Natural killer cell (primary cell): ENCODE measurements at regions not wholly inside any gene's neighbourhood (a gene's known extent, or its start where the extent isn't known, plus 50 kb on each side); places are given as distances from the start of the nearest gene placed in this dataset.

Experiments used
- ATAC-seq, 3 donors: fragments of 150-1000 bp in 2 of 3; fragments of 200-7000 bp in 1 of 3; cut with Tn5 transposase; 1 replicate in 1 of 3; 2 replicates in 2 of 3; pipeline ENCODE4 v1.10.0; 2021; ENCODE audit warnings: mild to moderate bottlenecking in 2 of 3, moderate library complexity in 2 of 3
- DNase-seq, 2 donors: peaks; one replicate each; pipeline versions ENCODE4 v3.0.0 to v3.0.0-alpha.2; 2013 to 2021; ENCODE audit warnings: mixed read lengths in 1 of 2
- H3K27ac ChIP-seq: one replicate; pipeline ENCODE4 v1.5.1; 2013; ENCODE audit warnings: mild to moderate bottlenecking, low read length
- H3K27me3 ChIP-seq: one replicate; pipeline ENCODE4 v1.6.1; 2013; ENCODE audit warnings: low read length; ENCODE audit not compliant: control insufficient read depth, insufficient read depth
- H3K36me3 ChIP-seq: one replicate; pipeline ENCODE4 v1.6.1; 2013; ENCODE audit warnings: low read length; ENCODE audit not compliant: control insufficient read depth, insufficient read depth
- H3K4me1 ChIP-seq: one replicate; pipeline ENCODE4 v1.6.1; 2013; ENCODE audit warnings: low read length; ENCODE audit not compliant: control insufficient read depth, insufficient read depth
- H3K4me3 ChIP-seq: one replicate; pipeline ENCODE4 v1.5.1; 2013; ENCODE audit warnings: low read length
- H3K9me3 ChIP-seq: one replicate; pipeline ENCODE4 v1.6.1; 2013; ENCODE audit warnings: low read length; ENCODE audit not compliant: control insufficient read depth, insufficient read depth
- H3K27ac Mint-ChIP-seq, 2 donors: one replicate each; pipeline ENCODE4 v1.8.0; 2022; ENCODE audit warnings: mild to moderate bottlenecking in 2 of 2, mixed read lengths in 2 of 2, moderate library complexity in 1 of 2
- H3K27me3 Mint-ChIP-seq, 2 donors: one replicate each; pipeline ENCODE4 v1.8.0; 2022; ENCODE audit warnings: low read depth in 2 of 2, mixed read lengths in 2 of 2
- H3K36me3 Mint-ChIP-seq: one replicate; pipeline ENCODE4 v1.8.0; 2022; ENCODE audit warnings: mixed read lengths
- H3K4me1 Mint-ChIP-seq, 2 donors: one replicate each; pipeline ENCODE4 v1.8.0; 2022; ENCODE audit warnings: mixed read lengths in 2 of 2
- H3K4me3 Mint-ChIP-seq: one replicate; pipeline ENCODE4 v1.8.0; 2022; ENCODE audit warnings: mild to moderate bottlenecking, moderate library complexity, mixed read lengths
- H3K9me3 Mint-ChIP-seq, 2 donors: one replicate each; pipeline ENCODE4 v1.8.0; 2022; ENCODE audit warnings: mixed read lengths in 2 of 2
- WGBS: methylation state at CpG from one replicate; pipeline ENCODE4 v1.1.7; 2013; ENCODE audit warnings: missing lambda C conversion rate; ENCODE audit not compliant: insufficient coverage; 5-methylcytosine and 5-hydroxymethylcytosine counted together
- intact Hi-C: fragments of 100-400 bp; cut with micrococcal nuclease; formaldehyde crosslinking; loops from one replicate; pipeline ENCODE4 v1.14.2; 2022
- TF ChIP-seq, protein P1 (sequence below): fragments of 200-600 bp; IDR thresholded peaks from one replicate; pipeline ENCODE4 v1.8.0; 2022; ENCODE audit warnings: antibody characterized with exemption

GRCh38 chr20:40589581-40589980 is 99.5 kb downstream of the MAFB start:
- H3K27ac Mint-ChIP-seq, result no peak overlapping the region
- ATAC-seq (no peak), DNase-seq (no peak)
- 83% methylated on average over 1 of the region's 2 CpGs for WGBS
- Histone ChIP-seq H3K4me3 (no peak overlapping the region), H3K27me3 (no peaks in the 10 kb centered on the region), H3K36me3 (no peaks in the 10 kb centered on the region), H3K9me3 (no peaks in the 10 kb centered on the region), H3K27ac (no peak overlapping the region), H3K4me1 (no peaks in the 10 kb centered on the region)
- TF ChIP-seq, protein P1, sequence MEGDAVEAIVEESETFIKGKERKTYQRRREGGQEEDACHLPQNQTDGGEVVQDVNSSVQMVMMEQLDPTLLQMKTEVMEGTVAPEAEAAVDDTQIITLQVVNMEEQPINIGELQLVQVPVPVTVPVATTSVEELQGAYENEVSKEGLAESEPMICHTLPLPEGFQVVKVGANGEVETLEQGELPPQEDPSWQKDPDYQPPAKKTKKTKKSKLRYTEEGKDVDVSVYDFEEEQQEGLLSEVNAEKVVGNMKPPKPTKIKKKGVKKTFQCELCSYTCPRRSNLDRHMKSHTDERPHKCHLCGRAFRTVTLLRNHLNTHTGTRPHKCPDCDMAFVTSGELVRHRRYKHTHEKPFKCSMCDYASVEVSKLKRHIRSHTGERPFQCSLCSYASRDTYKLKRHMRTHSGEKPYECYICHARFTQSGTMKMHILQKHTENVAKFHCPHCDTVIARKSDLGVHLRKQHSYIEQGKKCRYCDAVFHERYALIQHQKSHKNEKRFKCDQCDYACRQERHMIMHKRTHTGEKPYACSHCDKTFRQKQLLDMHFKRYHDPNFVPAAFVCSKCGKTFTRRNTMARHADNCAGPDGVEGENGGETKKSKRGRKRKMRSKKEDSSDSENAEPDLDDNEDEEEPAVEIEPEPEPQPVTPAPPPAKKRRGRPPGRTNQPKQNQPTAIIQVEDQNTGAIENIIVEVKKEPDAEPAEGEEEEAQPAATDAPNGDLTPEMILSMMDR, result no peak
- H3K4me1 Mint-ChIP-seq, result no peaks in the 10 kb centered on the region
- H3K4me3 Mint-ChIP-seq, result no peak overlapping the region
- H3K27me3 Mint-ChIP-seq, result peaks cover 21 to 22% of the 10 kb centered on the region in 2 donors
- no peaks in the 10 kb centered on the region for H3K36me3 Mint-ChIP-seq
- peaks cover 0 to 2% of the 10 kb centered on the region in 2 donors for H3K9me3 Mint-ChIP-seq
- intact Hi-C loops, result no loop called here

DNA sequence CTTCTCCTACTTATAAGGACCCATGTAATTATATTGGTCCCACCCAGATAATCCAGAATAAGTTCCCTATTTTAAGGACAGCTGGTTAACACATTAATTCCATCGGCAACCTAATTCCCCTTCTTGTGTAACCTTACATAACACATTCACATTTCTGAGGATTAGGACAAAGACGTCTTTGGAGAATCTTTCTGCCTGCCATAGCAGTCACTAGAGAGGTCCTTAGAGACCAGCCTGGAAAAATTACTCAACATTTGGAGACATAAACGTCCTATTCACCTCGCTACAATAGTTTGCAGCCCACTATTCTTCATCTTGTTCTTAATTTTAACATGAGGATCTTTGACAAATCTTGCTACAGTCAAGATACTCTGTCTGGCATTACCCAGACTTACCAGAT is 100.1 kb downstream of the MAFB start:
- TF ChIP-seq, protein P1, result no peak
- intact Hi-C loops, result no loop called here
- no peak overlapping the region for H3K4me3 Mint-ChIP-seq
- H3K4me3 ChIP-seq, result no peak overlapping the region
- ATAC-seq (no peak), DNase-seq (no peak)
- peaks cover 21 to 22% of the 10 kb centered on the region in 2 donors for H3K27me3 Mint-ChIP-seq
- no peaks in the 10 kb centered on the region for H3K4me1 Mint-ChIP-seq
- no peak overlapping the region for H3K27ac ChIP-seq
- H3K36me3 Mint-ChIP-seq, result no peaks in the 10 kb centered on the region
- no peaks in the 10 kb centered on the region for H3K36me3 ChIP-seq
- WGBS, result 82% methylated on average over 4 of the region's 4 CpGs
- H3K4me1 ChIP-seq, result no peaks in the 10 kb centered on the region
- no peak overlapping the region for H3K27ac Mint-ChIP-seq
- peaks cover 0 to 2% of the 10 kb centered on the region in 2 donors for H3K9me3 Mint-ChIP-seq
- H3K27me3 ChIP-seq, result no peaks in the 10 kb centered on the region
- H3K9me3 ChIP-seq, result no peaks in the 10 kb centered on the region

DNA sequence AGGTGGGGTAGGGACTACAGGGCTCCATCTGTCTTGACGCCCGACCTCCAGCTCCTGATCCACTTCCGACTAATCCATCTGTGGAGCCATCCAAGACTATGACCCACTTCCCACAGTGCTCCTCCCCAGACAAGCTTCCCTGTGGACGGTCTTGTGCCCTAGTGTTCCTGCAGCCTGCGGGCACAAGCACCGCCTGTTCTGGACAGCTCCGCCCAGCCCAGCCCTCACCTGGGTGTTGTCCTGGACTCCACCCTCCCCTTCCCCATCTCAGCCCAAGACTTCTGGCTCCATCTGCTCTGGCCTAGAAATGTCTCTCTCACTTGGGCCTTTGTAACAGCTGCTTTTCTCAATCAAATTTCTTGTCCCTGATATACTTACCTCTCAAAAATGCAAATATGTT is 102.0 kb downstream of the MAFB start:
- Histone ChIP-seq H3K27me3 (no peaks in the 10 kb centered on the region), H3K9me3 (no peaks in the 10 kb centered on the region), H3K36me3 (no peaks in the 10 kb centered on the region), H3K27ac (no peak overlapping the region), H3K4me1 (no peaks in the 10 kb centered on the region), H3K4me3 (no peak overlapping the region)
- 69% methylated on average over 7 of the region's 7 CpGs for WGBS
- no peaks in the 10 kb centered on the region for H3K36me3 Mint-ChIP-seq
- ATAC-seq (no peak), DNase-seq (no peak)
- intact Hi-C loops, result no loop called here
- peaks cover 0 to 2% of the 10 kb centered on the region in 2 donors for H3K9me3 Mint-ChIP-seq
- H3K4me1 Mint-ChIP-seq, result no peaks in the 10 kb centered on the region
- H3K27ac Mint-ChIP-seq, result no peak overlapping the region
- no peak overlapping the region for H3K4me3 Mint-ChIP-seq
- TF ChIP-seq, protein P1, result no peak
- peaks cover 16 to 17% of the 10 kb centered on the region in 2 donors for H3K27me3 Mint-ChIP-seq

DNA sequence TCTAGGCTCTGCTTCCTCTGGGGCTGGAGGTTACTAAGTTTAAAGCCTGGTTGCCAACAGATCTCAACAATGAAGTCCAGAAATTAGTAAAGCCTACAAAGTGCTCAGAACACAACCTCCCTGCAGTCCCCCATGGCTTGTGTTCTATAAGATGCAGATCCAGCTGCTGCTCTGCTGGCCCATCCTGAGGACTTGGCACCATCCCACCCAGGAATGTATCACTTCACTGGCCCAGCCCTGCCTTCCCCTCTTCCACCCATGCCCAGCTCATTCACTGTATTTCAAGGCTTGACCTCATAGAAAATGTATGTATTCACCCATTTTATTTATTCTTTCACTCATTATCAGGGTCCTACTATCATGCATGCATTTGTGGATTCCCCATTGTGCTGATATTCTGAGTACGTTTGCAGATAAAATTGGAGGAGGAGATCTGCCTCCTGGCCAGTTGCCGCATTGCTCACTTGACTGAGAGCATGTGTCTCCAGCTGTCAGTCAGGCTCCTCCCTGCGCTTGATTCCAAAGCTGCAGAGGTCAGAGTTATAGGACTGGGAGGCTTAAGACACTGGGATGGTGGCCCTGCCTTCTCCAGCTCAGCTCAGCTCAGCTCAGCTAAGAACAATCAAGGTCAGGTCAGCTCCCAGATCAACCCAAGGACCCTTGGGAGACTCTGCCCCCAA is 104.8 kb downstream of the MAFB start:
- no peak overlapping the region for H3K27ac Mint-ChIP-seq
- ATAC-seq (no peak), DNase-seq (no peak)
- no peaks in the 10 kb centered on the region for H3K36me3 Mint-ChIP-seq
- H3K27me3 Mint-ChIP-seq, result peaks cover 17 to 18% of the 10 kb centered on the region in 2 donors
- TF ChIP-seq, protein P1, result no peak
- H3K27ac ChIP-seq, result no peak overlapping the region
- no peaks in the 10 kb centered on the region for H3K9me3 ChIP-seq
- no peaks in the 10 kb centered on the region for H3K27me3 ChIP-seq
- no peaks in the 10 kb centered on the region for H3K4me1 ChIP-seq
- H3K9me3 Mint-ChIP-seq, result no peaks in the 10 kb centered on the region
- 85% methylated on average over 3 of the region's 3 CpGs for WGBS
- intact Hi-C loops, result no loop called here
- no peak overlapping the region for H3K4me3 ChIP-seq
- no peaks in the 10 kb centered on the region for H3K4me1 Mint-ChIP-seq
- no peaks in the 10 kb centered on the region for H3K36me3 ChIP-seq
- H3K4me3 Mint-ChIP-seq, result no peak overlapping the region
